ENCODE measurements at regions not wholly inside any gene's neighbourhood (a gene's known extent, or its start where the extent isn't known, plus 50 kb on each side); places are given as distances from the start of the nearest gene placed in this dataset.
A peak's percentile ranks its signal among the peaks of the same experiment; 100 is the strongest.

DNA sequence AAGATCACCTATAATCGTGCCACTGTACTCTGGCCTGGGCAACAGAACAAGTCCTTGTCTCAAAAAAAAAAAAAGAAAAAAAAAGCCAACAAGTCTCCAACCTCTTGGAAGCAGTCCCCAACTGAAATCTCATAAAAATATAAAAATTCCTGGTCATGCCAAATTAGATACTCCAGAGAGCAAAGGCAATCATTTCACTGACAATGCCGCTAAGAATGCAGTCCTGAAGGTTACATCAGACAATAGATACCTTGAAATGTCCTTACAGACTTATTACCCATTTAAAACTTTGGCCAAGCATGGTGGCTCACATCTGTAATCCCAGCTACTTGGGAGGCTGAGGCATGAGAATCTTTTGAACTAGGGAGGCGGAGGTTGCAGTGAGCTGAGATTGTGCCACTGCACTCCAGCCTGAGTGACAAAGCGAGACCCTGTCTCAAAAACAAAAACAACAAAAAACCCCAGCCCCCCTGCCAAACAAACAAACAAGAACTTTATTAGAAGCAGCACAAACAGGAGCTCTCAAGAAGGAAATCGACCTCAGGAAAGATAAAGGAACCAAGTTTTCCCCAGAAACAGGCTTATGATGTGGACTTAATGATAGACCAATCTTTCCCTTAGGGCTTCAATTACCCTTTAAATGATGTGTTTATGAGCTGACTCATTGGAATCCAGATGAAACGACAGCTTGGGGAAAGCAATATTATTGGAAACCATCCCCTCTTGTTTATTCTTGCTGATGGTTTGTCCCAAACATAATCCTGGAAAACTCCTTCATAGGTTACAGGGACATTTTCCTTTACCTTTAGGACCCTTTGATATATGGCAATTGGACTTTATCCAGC, 53.1 kb upstream of the XCR1 start:
- no peak for DNase-seq (ENCODE audit: low read depth in 6 of 9, low spot score in 9 of 9)
- Histone ChIP-seq H3K4me1 (ENCODE audit: control insufficient read depth in 2 of 2, insufficient read depth in 2 of 2, low read length in 2 of 2) (peaks cover 3 to 17% of the 10 kb centered on the region in 2 donors), H3K9me3 (ENCODE audit: control insufficient read depth in 2 of 2, insufficient read depth in 1 of 2, low read length in 1 of 2) (peaks cover 0 to 3% of the 10 kb centered on the region in 2 donors), H3K36me3 (ENCODE audit: control insufficient read depth in 2 of 2, insufficient read depth in 2 of 2, low read length in 1 of 2) (no peaks in the 10 kb centered on the region), H3K4me3 (ENCODE audit: low read length in 2 of 2) (no peak overlapping the region), H3K27me3 (ENCODE audit: control insufficient read depth in 2 of 2, insufficient read depth in 1 of 2, low read length in 1 of 2) (no peaks in the 10 kb centered on the region), H3K27ac (ENCODE audit: low read depth in 1 of 2, low read length in 1 of 2) (no peak overlapping the region)
- 93% methylated on average over 6 of the region's 6 CpGs for WGBS

DNA sequence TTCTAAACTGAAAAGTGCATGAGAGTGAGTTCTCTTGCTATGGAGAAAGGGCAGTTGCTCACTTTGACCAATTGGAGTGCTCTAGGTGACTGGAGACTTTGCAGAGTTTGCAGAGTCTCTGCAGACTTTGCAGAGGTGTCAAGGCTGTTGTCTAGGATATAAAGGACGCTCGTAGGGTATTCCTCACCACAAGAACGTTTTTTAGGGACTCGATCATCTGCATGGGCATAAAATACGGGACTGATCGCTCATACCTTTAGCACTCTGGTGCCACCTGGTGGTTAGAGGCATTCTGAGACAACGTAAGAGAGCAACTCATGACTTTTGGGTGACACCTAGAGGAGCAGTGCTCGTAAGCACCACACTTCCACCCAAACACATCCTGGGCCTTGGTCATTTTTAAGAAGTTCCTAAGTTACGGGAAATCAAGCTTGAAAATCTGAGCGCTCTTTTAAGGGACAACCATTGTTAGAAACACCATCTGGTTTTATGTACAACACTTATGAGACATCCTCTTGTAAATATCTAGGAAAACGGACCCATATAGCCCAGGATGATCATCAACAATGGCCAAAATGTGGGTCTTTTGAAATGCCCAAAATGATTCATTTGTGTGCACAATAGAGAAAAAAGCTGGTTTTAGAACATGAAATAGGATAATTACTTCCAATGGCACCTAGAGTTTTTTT, 51.6 kb upstream of the XCR1 start:
- H3K9me3 ChIP-seq (ENCODE audit: control insufficient read depth in 2 of 2, insufficient read depth in 1 of 2, low read length in 1 of 2), result peaks cover 0 to 3% of the 10 kb centered on the region in 2 donors
- no peaks in the 10 kb centered on the region for H3K36me3 ChIP-seq (ENCODE audit: control insufficient read depth in 2 of 2, insufficient read depth in 2 of 2, low read length in 1 of 2)
- 16% methylated on average over 11 of the region's 11 CpGs for WGBS
- DNase-seq (ENCODE audit: low read depth in 6 of 9, low spot score in 9 of 9), result peak; percentile 72 to 99 (median 97)
- H3K27me3 ChIP-seq (ENCODE audit: control insufficient read depth in 2 of 2, insufficient read depth in 1 of 2, low read length in 1 of 2), result no peaks in the 10 kb centered on the region
- no peak overlapping the region for H3K27ac ChIP-seq (ENCODE audit: low read depth in 1 of 2, low read length in 1 of 2)
- no peak overlapping the region for H3K4me3 ChIP-seq (ENCODE audit: low read length in 2 of 2)
- peaks cover 3 to 15% of the 10 kb centered on the region in 2 donors for H3K4me1 ChIP-seq (ENCODE audit: control insufficient read depth in 2 of 2, insufficient read depth in 2 of 2, low read length in 2 of 2)

Data from thymus (tissue), 11 donors.